Uterus (tissue), 2 donors: ENCODE measurements at regions not wholly inside any gene's neighbourhood (a gene's known extent, or its start where the extent isn't known, plus 50 kb on each side); places are given as distances from the start of the nearest gene placed in this dataset.

ENCODE experiments used
- POLR2A ChIP-seq, 2 donors: fragments of 450-650 bp; IDR thresholded peaks; one replicate each; pipeline ENCODE4 v1.6.1; 2016; ENCODE audit warnings: antibody characterized with exemption in 2 of 2, mild to moderate bottlenecking in 1 of 2, moderate library complexity in 1 of 2
- TF ChIP-seq, protein P1 (sequence below), 4 experiments: fragments of 200-600 bp in 2 of 4; fragments of 450-650 bp in 2 of 4; sonication (generic) in 2 of 4; IDR thresholded peaks; one replicate each; pipeline ENCODE4 v1.5.1; 2016 to 2019; ENCODE audit warnings: antibody characterized with exemption in 4 of 4, mild to moderate bottlenecking in 2 of 4, moderate library complexity in 1 of 4

DNA sequence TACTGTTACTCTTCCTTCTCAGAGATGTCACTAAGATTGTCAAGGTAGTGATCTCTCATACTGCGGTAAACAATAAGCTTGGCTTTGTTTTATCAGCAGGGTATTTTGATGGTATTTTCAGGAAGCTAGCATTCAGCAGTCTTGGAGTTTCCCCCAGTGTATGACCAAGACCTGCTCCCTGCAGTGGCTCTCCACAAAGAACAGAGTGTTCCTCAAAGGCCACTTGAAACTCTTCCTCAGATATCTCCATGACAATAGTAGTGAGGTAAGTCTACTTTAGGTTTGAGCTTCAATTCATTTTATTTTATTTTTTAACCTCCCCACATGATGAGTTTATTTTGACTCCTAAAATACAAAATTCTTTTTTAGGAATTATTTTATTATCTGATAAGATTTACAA lies 74.0 kb upstream of the G2E3 start:
- TF ChIP-seq POLR2A (IDR thresholded peaks at IDR 0.05) = no peak
- TF ChIP-seq, protein P1, sequence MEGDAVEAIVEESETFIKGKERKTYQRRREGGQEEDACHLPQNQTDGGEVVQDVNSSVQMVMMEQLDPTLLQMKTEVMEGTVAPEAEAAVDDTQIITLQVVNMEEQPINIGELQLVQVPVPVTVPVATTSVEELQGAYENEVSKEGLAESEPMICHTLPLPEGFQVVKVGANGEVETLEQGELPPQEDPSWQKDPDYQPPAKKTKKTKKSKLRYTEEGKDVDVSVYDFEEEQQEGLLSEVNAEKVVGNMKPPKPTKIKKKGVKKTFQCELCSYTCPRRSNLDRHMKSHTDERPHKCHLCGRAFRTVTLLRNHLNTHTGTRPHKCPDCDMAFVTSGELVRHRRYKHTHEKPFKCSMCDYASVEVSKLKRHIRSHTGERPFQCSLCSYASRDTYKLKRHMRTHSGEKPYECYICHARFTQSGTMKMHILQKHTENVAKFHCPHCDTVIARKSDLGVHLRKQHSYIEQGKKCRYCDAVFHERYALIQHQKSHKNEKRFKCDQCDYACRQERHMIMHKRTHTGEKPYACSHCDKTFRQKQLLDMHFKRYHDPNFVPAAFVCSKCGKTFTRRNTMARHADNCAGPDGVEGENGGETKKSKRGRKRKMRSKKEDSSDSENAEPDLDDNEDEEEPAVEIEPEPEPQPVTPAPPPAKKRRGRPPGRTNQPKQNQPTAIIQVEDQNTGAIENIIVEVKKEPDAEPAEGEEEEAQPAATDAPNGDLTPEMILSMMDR (IDR thresholded peaks at IDR 0.05) = no peak
